PC-3 (cell line): ENCODE measurements at regions not wholly inside any gene's neighbourhood (a gene's known extent, or its start where the extent isn't known, plus 50 kb on each side); places are given as distances from the start of the nearest gene placed in this dataset.

Experiments used
- EZH2 ChIP-seq: fragments of 300-600 bp; sonication (generic); IDR thresholded peaks from one replicate; pipeline ENCODE4 v1.6.1; 2017; ENCODE audit warnings: antibody characterized with exemption, mild to moderate bottlenecking, low read length; ENCODE audit not compliant: unreplicated experiment
- EZH2phosphoT487 ChIP-seq: fragments of 300-600 bp; sonication (generic); IDR thresholded peaks from 2 replicates; pipeline ENCODE4 v1.6.1; 2018; ENCODE audit warnings: mild to moderate bottlenecking, antibody characterized with exemption, low read length, borderline replicate concordance
- TF ChIP-seq, protein P1 (sequence below): fragments of 300-600 bp; sonication (generic); conservative IDR thresholded peaks from 2 replicates; pipeline ENCODE4 v1.5.1; 2017; ENCODE audit warnings: antibody characterized with exemption, low read depth, mild to moderate bottlenecking, low read length

- TF ChIP-seq, protein P1, sequence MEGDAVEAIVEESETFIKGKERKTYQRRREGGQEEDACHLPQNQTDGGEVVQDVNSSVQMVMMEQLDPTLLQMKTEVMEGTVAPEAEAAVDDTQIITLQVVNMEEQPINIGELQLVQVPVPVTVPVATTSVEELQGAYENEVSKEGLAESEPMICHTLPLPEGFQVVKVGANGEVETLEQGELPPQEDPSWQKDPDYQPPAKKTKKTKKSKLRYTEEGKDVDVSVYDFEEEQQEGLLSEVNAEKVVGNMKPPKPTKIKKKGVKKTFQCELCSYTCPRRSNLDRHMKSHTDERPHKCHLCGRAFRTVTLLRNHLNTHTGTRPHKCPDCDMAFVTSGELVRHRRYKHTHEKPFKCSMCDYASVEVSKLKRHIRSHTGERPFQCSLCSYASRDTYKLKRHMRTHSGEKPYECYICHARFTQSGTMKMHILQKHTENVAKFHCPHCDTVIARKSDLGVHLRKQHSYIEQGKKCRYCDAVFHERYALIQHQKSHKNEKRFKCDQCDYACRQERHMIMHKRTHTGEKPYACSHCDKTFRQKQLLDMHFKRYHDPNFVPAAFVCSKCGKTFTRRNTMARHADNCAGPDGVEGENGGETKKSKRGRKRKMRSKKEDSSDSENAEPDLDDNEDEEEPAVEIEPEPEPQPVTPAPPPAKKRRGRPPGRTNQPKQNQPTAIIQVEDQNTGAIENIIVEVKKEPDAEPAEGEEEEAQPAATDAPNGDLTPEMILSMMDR, result no peak
- no peak for TF ChIP-seq EZH2
- no peak for TF ChIP-seq EZH2phosphoT487
Measured at GRCh38 chr19:28508666-28509065, 704.3 kb downstream of the UQCRFS1 start.
